ENCODE measurements at regions not wholly inside any gene's neighbourhood (a gene's known extent, or its start where the extent isn't known, plus 50 kb on each side); places are given as distances from the start of the nearest gene placed in this dataset.

DNA sequence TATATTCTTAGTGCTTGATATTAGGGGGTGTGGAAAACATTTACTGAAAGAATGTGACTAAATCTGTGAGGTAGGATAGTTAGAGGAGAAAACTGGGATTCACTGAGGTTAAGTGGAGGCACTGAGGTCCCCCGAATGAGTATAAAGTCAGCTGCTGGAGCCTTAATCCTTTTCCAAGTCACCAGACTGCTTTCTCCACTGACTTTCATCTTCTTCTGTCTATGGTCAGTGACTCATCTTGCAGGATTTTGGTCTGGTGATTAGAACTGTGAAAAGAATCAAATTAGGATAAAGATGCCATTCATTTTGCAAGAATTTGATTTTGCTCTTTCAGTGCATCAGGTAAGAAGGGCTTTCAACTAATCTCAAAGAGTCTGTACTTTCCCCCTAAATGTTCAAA, 89.3 kb upstream of the ALDH1A1 start:
- Histone ChIP-seq H2AFZ (ENCODE audit: low read length) (no peak overlapping the region), H3K36me3 (ENCODE audit: insufficient read depth, low read length) (no peaks in the 10 kb centered on the region), H3K27ac (ENCODE audit: low read depth, low read length, poor library complexity, severe bottlenecking) (no peak overlapping the region), H3K4me3 (ENCODE audit: low read depth, low read length, poor library complexity, severe bottlenecking) (no peak overlapping the region), H3K79me2 (ENCODE audit: insufficient read depth, low read depth, low read length) (no peaks in the 10 kb centered on the region), H3K9me2 (ENCODE audit: insufficient read depth, low read length) (no peaks in the 10 kb centered on the region), H3K9me3 (ENCODE audit: low read length) (no peaks in the 10 kb centered on the region), H3K4me2 (ENCODE audit: low read length) (no peak overlapping the region), H3K4me1 (ENCODE audit: insufficient read depth, low read length, poor library complexity, severe bottlenecking) (no peaks in the 10 kb centered on the region), H4K20me1 (ENCODE audit: insufficient read depth, low read length) (no peaks in the 10 kb centered on the region)
- POLR2A ChIA-PET, result no interaction called here
- no peak for TF ChIP-seq CTCF (conservative IDR thresholded peaks at IDR 0.05; ENCODE audit: low read length)
- no peak for TF ChIP-seq EZH2phosphoT487 (IDR thresholded peaks at IDR 0.05; ENCODE audit: borderline replicate concordance, low read depth, low read length)
- intact Hi-C loops (cut with micrococcal nuclease; ENCODE audit: unreplicated experiment), result no loop called here
- no TSS peak for BruUV-seq (replicated peaks)
- DNase-seq (ENCODE audit: low spot score), result no peak
- CTCF ChIA-PET (ENCODE audit: unreplicated experiment), result no interaction called here

GRCh38 chr9:73039271-73040263, 86.7 kb upstream of the ALDH1A1 start:
- Histone ChIP-seq H4K20me1 (ENCODE audit: insufficient read depth, low read length) (no peaks in the 10 kb centered on the region), H2AFZ (ENCODE audit: low read length) (no peak overlapping the region), H3K4me3 (ENCODE audit: low read depth, low read length, poor library complexity, severe bottlenecking) (no peak overlapping the region), H3K9me2 (ENCODE audit: insufficient read depth, low read length) (no peaks in the 10 kb centered on the region), H3K4me2 (ENCODE audit: low read length) (no peak overlapping the region), H3K36me3 (ENCODE audit: insufficient read depth, low read length) (no peaks in the 10 kb centered on the region), H3K4me1 (ENCODE audit: insufficient read depth, low read length, poor library complexity, severe bottlenecking) (no peaks in the 10 kb centered on the region), H3K79me2 (ENCODE audit: insufficient read depth, low read depth, low read length) (no peaks in the 10 kb centered on the region), H3K9me3 (ENCODE audit: low read length) (no peaks in the 10 kb centered on the region), H3K27ac (ENCODE audit: low read depth, low read length, poor library complexity, severe bottlenecking) (no peak overlapping the region)
- CTCF ChIA-PET (ENCODE audit: unreplicated experiment), result no interaction called here
- BruUV-seq (replicated peaks), result no TSS peak
- no peak for DNase-seq (ENCODE audit: low spot score)
- TF ChIP-seq EZH2phosphoT487 (IDR thresholded peaks at IDR 0.05; ENCODE audit: borderline replicate concordance, low read depth, low read length) (no peak), CTCF (conservative IDR thresholded peaks at IDR 0.05; ENCODE audit: low read length) (no peak)
- POLR2A ChIA-PET, result interaction anchor here (0.6 kb wide), 1 partner anchor 11 kb away, joined by 3 read pairs; no protein-coding TSS in a partner anchor
- intact Hi-C loops (cut with micrococcal nuclease; ENCODE audit: unreplicated experiment), result no loop called here

DNA sequence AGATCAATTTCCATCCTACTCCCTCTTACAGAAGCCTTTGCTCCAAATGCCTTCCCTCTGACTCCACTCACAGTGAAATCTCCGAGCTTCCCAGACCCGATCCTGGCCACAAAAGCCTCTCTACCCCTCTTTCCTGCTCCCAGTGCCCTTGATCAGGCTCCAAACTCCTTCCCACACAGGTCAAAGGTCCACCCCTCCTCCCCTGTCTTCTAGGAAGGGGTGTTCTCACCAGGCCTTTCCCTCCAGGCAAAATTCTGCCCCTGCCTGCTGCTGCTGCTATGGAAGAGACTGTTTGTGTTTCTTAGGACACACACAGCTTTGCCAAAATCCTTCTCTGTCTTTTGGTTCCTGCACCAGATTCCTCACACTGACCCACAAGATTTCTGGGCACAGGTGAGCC, 85.8 kb upstream of the ALDH1A1 start:
- intact Hi-C loops (cut with micrococcal nuclease; ENCODE audit: unreplicated experiment), result no loop called here
- CTCF ChIA-PET (ENCODE audit: unreplicated experiment), result no interaction called here
- BruUV-seq (replicated peaks), result no TSS peak

More for the DNA sequence above, 85.8 kb upstream of the ALDH1A1 start:
- no peaks in the 10 kb centered on the region for H3K36me3 ChIP-seq (ENCODE audit: insufficient read depth, low read length)
- H4K20me1 ChIP-seq (ENCODE audit: insufficient read depth, low read length), result no peaks in the 10 kb centered on the region
- no peak overlapping the region for H3K4me3 ChIP-seq (ENCODE audit: low read depth, low read length, poor library complexity, severe bottlenecking)
- no peaks in the 10 kb centered on the region for H3K4me1 ChIP-seq (ENCODE audit: insufficient read depth, low read length, poor library complexity, severe bottlenecking)
- no peaks in the 10 kb centered on the region for H3K9me3 ChIP-seq (ENCODE audit: low read length)
- no peak overlapping the region for H2AFZ ChIP-seq (ENCODE audit: low read length)
- no peak overlapping the region for H3K4me2 ChIP-seq (ENCODE audit: low read length)
- no peak overlapping the region for H3K27ac ChIP-seq (ENCODE audit: low read depth, low read length, poor library complexity, severe bottlenecking)
- H3K79me2 ChIP-seq (ENCODE audit: insufficient read depth, low read depth, low read length), result no peaks in the 10 kb centered on the region
- no peak for DNase-seq (ENCODE audit: low spot score)
- H3K9me2 ChIP-seq (ENCODE audit: insufficient read depth, low read length), result no peaks in the 10 kb centered on the region
- POLR2A ChIA-PET, result interaction anchor here (1.3 kb wide), 1 partner anchor 24 kb away, joined by 4 read pairs; no protein-coding TSS in a partner anchor
- TF ChIP-seq EZH2phosphoT487 (IDR thresholded peaks at IDR 0.05; ENCODE audit: borderline replicate concordance, low read depth, low read length) (no peak), CTCF (conservative IDR thresholded peaks at IDR 0.05; ENCODE audit: low read length) (no peak)
